H1 (cell line): ENCODE measurements at regions not wholly inside any gene's neighbourhood (a gene's known extent, or its start where the extent isn't known, plus 50 kb on each side); places are given as distances from the start of the nearest gene placed in this dataset.

ENCODE experiments used
- CBX5 ChIP-seq: fragments of 300-800, 300-1000 bp; sonication (generic); IDR thresholded peaks from 2 replicates; pipeline ENCODE4 v1.7.1; 2016; ENCODE audit warnings: antibody characterized with exemption, low read length, low read depth
- CHD1 ChIP-seq: IDR thresholded peaks from 2 replicates; pipeline ENCODE4 v1.6.1; 2012; ENCODE audit warnings: low read depth, low read length, improper control_type of control experiment
- CTCF ChIP-seq, 3 experiments: IDR thresholded peaks; 1 replicate in 2 of 3; 2 replicates in 1 of 3; pipeline versions ENCODE4 v1.5.1 to v1.6.1; 2011; ENCODE audit warnings: low read length in 3 of 3, mild to moderate bottlenecking in 3 of 3, inconsistent platforms in 2 of 3, low read depth in 1 of 3, moderate library complexity in 1 of 3; ENCODE audit not compliant: insufficient read depth in 1 of 3; ENCODE audit errors: control extremely low read depth in 1 of 3
- MAX ChIP-seq: IDR thresholded peaks from 2 replicates; pipeline ENCODE4 v1.6.1; 2012; ENCODE audit warnings: inconsistent platforms
- SP1 ChIP-seq: IDR thresholded peaks from 2 replicates; pipeline ENCODE4 v1.6.1; 2011; ENCODE audit warnings: low read depth, low read length

- no peak for TF ChIP-seq CTCF (IDR thresholded peaks at IDR 0.05; ENCODE audit: control extremely low read depth in 1 of 3, insufficient read depth in 1 of 3, low read depth in 1 of 3, low read length in 3 of 3)
- TF ChIP-seq MAX, result no peak
- no peak for TF ChIP-seq SP1
- no peak for TF ChIP-seq CBX5
- no peak for TF ChIP-seq CHD1
- TF ChIP-seq, all 59 proteins: peak for 0
Observed at GRCh38 chr11:90723475-90723874, 500.6 kb upstream of the CHORDC1 start (continued).
